ENCODE measurements at regions not wholly inside any gene's neighbourhood (a gene's known extent, or its start where the extent isn't known, plus 50 kb on each side); places are given as distances from the start of the nearest gene placed in this dataset.
"Not testable (repeated sequence)": the region's sequence is repeated elsewhere in the genome, so short reads cannot be mapped to it uniquely, and the experiment has no call there.

- Histone ChIP-seq H4K20me1 (ENCODE audit: insufficient read depth, low read length) (no peaks in the 10 kb centered on the region), H3K4me1 (ENCODE audit: insufficient read depth, low read length, poor library complexity, severe bottlenecking) (no peaks in the 10 kb centered on the region), H3K4me3 (ENCODE audit: low read depth, low read length, poor library complexity, severe bottlenecking) (no peak overlapping the region), H3K79me2 (ENCODE audit: insufficient read depth, low read depth, low read length) (no peaks in the 10 kb centered on the region), H3K9me3 (ENCODE audit: low read length) (no peaks in the 10 kb centered on the region), H2AFZ (ENCODE audit: low read length) (no peak overlapping the region), H3K9me2 (ENCODE audit: insufficient read depth, low read length) (no peaks in the 10 kb centered on the region), H3K36me3 (ENCODE audit: insufficient read depth, low read length) (peaks cover 68% of the 10 kb centered on the region), H3K27ac (ENCODE audit: low read depth, low read length, poor library complexity, severe bottlenecking) (no peak overlapping the region), H3K4me2 (ENCODE audit: low read length) (no peak overlapping the region)
- TF ChIP-seq EZH2phosphoT487 (IDR thresholded peaks at IDR 0.05; ENCODE audit: borderline replicate concordance, low read depth, low read length): no peak
- TF ChIP-seq, protein P1, sequence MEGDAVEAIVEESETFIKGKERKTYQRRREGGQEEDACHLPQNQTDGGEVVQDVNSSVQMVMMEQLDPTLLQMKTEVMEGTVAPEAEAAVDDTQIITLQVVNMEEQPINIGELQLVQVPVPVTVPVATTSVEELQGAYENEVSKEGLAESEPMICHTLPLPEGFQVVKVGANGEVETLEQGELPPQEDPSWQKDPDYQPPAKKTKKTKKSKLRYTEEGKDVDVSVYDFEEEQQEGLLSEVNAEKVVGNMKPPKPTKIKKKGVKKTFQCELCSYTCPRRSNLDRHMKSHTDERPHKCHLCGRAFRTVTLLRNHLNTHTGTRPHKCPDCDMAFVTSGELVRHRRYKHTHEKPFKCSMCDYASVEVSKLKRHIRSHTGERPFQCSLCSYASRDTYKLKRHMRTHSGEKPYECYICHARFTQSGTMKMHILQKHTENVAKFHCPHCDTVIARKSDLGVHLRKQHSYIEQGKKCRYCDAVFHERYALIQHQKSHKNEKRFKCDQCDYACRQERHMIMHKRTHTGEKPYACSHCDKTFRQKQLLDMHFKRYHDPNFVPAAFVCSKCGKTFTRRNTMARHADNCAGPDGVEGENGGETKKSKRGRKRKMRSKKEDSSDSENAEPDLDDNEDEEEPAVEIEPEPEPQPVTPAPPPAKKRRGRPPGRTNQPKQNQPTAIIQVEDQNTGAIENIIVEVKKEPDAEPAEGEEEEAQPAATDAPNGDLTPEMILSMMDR (conservative IDR thresholded peaks at IDR 0.05; ENCODE audit: low read length): no peak
- intact Hi-C loops (cut with micrococcal nuclease; ENCODE audit: unreplicated experiment): no loop called here
- POLR2A ChIA-PET: no interaction called here
- CTCF ChIA-PET (ENCODE audit: unreplicated experiment): no interaction called here
- no peak for DNase-seq (ENCODE audit: low spot score)
- BruUV-seq (replicated peaks): no TSS peak
These were observed 84.6 kb downstream of the IARS1 start for GRCh38 chr9:92208693-92209524.

DNA sequence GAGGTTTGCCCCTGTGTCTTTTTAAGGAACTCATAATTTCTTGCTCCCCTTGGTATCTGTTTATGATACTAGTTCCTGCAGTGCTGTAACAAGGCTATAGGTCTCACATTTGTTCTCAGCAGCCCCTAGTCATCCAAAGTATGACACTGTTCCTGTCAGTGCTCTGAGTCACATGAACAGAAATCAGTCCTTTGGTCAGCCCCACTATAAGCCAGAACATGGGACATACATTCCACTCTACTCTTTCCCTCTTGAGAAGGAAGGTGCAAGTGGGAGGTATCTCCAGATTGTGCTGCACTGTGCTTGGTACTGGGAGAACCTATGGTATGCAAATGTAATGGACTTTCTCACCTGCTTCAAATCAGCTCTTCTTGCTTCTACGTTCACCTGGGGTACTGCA is 87.0 kb downstream of the IARS1 start:
- ChIA-PET POLR2A (no interaction called here), CTCF (ENCODE audit: unreplicated experiment) (no interaction called here)
- Histone ChIP-seq H4K20me1 (ENCODE audit: insufficient read depth, low read length) (no peaks in the 10 kb centered on the region), H3K9me3 (ENCODE audit: low read length) (no peaks in the 10 kb centered on the region), H3K36me3 (ENCODE audit: insufficient read depth, low read length) (peaks cover 44% of the 10 kb centered on the region), H3K4me1 (ENCODE audit: insufficient read depth, low read length, poor library complexity, severe bottlenecking) (no peaks in the 10 kb centered on the region), H3K4me3 (ENCODE audit: low read depth, low read length, poor library complexity, severe bottlenecking) (no peak overlapping the region), H2AFZ (ENCODE audit: low read length) (no peak overlapping the region), H3K9me2 (ENCODE audit: insufficient read depth, low read length) (no peaks in the 10 kb centered on the region), H3K27ac (ENCODE audit: low read depth, low read length, poor library complexity, severe bottlenecking) (no peak overlapping the region), H3K79me2 (ENCODE audit: insufficient read depth, low read depth, low read length) (no peaks in the 10 kb centered on the region), H3K4me2 (ENCODE audit: low read length) (no peak overlapping the region)
- TF ChIP-seq EZH2phosphoT487 (IDR thresholded peaks at IDR 0.05; ENCODE audit: borderline replicate concordance, low read depth, low read length): no peak
- TF ChIP-seq, protein P1 (conservative IDR thresholded peaks at IDR 0.05; ENCODE audit: low read length): no peak
- BruUV-seq (replicated peaks): no TSS peak
- intact Hi-C loops (cut with micrococcal nuclease; ENCODE audit: unreplicated experiment): no loop called here
- DNase-seq (ENCODE audit: low spot score): no peak

GRCh38 chr9:92203887-92204286 is 88.7 kb upstream of the SPTLC1 start:
- H3K27ac ChIP-seq (ENCODE audit: low read depth, low read length, poor library complexity, severe bottlenecking); H2AFZ ChIP-seq (ENCODE audit: low read length): not testable (repeated sequence)

GRCh38 chr9:92198237-92198636 is 83.0 kb upstream of the SPTLC1 start:
- BruUV-seq (replicated peaks); POLR2A ChIA-PET; DNase-seq (ENCODE audit: low spot score); H3K4me3 ChIP-seq (ENCODE audit: low read depth, low read length, poor library complexity, severe bottlenecking); CTCF ChIA-PET (ENCODE audit: unreplicated experiment); intact Hi-C loops (cut with micrococcal nuclease; ENCODE audit: unreplicated experiment); H3K4me1 ChIP-seq (ENCODE audit: insufficient read depth, low read length, poor library complexity, severe bottlenecking); H3K36me3 ChIP-seq (ENCODE audit: insufficient read depth, low read length); H3K9me3 ChIP-seq (ENCODE audit: low read length); H3K4me2 ChIP-seq (ENCODE audit: low read length); H2AFZ ChIP-seq (ENCODE audit: low read length); H3K79me2 ChIP-seq (ENCODE audit: insufficient read depth, low read depth, low read length); H3K9me2 ChIP-seq (ENCODE audit: insufficient read depth, low read length); H3K27ac ChIP-seq (ENCODE audit: low read depth, low read length, poor library complexity, severe bottlenecking); H4K20me1 ChIP-seq (ENCODE audit: insufficient read depth, low read length): not testable (repeated sequence)

More at GRCh38 chr9:92203887-92204286, 88.7 kb upstream of the SPTLC1 start:
- not testable (repeated sequence) for H3K79me2 ChIP-seq (ENCODE audit: insufficient read depth, low read depth, low read length); H3K4me1 ChIP-seq (ENCODE audit: insufficient read depth, low read length, poor library complexity, severe bottlenecking); H4K20me1 ChIP-seq (ENCODE audit: insufficient read depth, low read length); DNase-seq (ENCODE audit: low spot score); H3K9me3 ChIP-seq (ENCODE audit: low read length); BruUV-seq (replicated peaks); H3K4me2 ChIP-seq (ENCODE audit: low read length); H3K4me3 ChIP-seq (ENCODE audit: low read depth, low read length, poor library complexity, severe bottlenecking); H3K9me2 ChIP-seq (ENCODE audit: insufficient read depth, low read length)
- H3K36me3 ChIP-seq (ENCODE audit: insufficient read depth, low read length): peaks cover 18% of the 10 kb centered on the region
- ChIA-PET POLR2A (interaction anchor here (0.6 to 0.7 kb wide), 2 partner anchors 233 to 495 kb away, joined by 3 read pairs; no protein-coding TSS in a partner anchor), CTCF (ENCODE audit: unreplicated experiment) (interaction anchor here (0.8 to 1.1 kb wide), 2 partner anchors 23 to 64 kb away, joined by 3 read pairs; no protein-coding TSS in a partner anchor)
- intact Hi-C loops (cut with micrococcal nuclease; ENCODE audit: unreplicated experiment): loop anchor here (5.0 kb wide), 1 partner anchor 62 kb away; no protein-coding TSS in a partner anchor

All from OCI-LY7 (cell line).